GM18502 (cell line): ENCODE measurements at regions not wholly inside any gene's neighbourhood (a gene's known extent, or its start where the extent isn't known, plus 50 kb on each side); places are given as distances from the start of the nearest gene placed in this dataset.
"Not testable (repeated sequence)": the region's sequence is repeated elsewhere in the genome, so short reads cannot be mapped to it uniquely, and the experiment has no call there.

Experiments used
- ATAC-seq: cut with Tn5 transposase; IDR thresholded peaks from one replicate; pipeline ENCODE4 v1.9.1; 2021; ENCODE audit warnings: mild to moderate bottlenecking; ENCODE audit not compliant: unreplicated experiment, poor library complexity

DNA sequence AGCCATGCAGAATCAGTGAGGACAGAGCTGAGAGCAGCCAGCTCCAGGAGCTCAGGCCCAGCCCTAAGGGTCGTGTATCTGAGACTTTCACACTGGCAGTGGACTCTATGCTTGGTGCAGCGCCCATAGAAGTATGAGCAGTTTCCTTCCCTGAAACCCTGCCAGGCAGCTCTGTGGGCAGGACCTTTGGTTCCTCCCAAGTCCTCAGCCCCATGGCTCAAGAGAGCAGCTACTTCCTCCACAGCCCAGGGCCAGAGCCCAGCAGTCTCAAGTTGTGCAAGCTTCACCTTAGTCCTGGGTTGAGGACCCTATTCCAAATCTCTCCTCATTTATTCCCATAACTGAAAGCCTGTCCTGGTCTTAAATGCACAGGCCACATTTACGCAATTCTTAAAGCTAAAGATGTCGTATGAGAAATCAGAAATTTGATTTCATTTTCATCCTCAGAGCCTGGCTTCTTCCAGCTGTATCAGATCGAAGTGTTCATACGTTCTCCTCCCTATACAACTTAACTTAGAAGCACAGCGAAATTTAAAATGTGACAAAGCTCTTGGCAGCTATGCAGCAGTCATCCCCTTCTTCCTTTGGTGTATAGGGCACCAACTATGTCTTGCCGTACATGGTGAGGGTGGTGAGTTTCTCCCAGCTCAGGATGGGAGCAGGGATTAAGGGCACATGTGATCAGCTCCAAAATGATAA is 1337.1 kb downstream of the RPIA start:
- ATAC-seq = not testable (repeated sequence)

DNA sequence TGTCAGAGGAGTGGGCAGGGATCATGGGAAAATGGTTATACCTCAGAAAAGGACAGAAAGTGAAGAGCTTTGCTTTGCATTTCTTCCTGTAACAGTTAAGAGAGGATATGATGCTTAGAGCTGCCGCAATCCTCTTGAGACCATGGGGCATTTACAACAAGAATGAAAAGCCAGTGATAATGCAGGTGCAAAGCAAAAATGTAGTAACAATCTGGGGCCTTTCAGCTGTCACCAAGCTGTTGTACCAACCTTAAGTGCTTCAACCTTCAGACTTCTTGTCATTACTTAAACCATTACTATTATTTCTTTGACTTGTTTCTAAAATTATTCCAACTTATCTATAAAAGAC is 1337.6 kb downstream of the RPIA start:
- not testable (repeated sequence) for ATAC-seq

DNA sequence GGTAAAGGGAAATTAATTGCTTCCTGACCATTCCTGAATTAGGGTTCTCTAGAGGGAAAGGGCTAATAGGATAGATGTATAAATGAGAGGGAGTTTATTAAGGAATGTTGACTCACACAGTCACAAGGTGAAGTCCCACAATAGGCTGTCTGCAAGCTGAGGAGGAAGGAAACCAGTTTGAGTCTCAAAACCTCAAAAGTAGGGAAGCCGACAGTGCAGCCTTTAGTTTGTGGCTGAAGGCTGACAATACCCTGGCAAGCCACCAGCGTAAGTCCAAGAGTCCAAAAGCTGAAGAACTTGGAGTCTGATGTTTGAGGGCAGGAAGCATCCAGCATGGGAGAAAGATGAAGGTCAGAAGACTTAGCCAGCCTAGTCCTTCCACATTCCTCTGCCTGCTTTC is 1340.8 kb downstream of the RPIA start:
- not testable (repeated sequence) for ATAC-seq

DNA sequence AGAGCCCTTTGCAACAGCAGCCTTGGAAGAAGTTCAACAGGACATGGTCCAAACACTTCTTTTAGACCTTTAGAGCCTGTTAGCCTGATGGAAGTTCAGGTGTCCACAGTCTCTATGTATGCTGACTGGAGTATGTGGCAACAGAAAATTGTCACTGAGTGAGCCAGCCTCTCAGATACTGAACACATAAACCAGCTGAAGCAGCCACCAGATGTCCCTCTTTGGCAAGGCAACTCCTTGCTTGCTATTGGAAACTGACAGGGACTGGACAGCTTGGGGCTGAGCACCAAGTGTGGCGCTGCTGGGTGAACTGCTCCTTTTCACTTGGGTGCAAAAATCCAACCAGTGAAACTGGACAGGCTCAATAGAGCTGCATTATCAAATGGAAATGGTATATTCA is 1344.9 kb downstream of the RPIA start:
- not testable (repeated sequence) for ATAC-seq

DNA sequence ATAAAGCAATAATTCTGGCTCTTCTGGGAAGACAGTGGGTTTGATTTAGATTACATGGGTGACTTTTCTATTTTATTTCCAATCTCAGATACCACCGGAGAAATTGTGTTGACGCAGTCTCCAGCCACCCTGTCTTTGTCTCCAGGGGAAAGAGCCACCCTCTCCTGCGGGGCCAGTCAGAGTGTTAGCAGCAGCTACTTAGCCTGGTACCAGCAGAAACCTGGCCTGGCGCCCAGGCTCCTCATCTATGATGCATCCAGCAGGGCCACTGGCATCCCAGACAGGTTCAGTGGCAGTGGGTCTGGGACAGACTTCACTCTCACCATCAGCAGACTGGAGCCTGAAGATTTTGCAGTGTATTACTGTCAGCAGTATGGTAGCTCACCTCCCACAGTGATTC is 1347.6 kb downstream of the RPIA start:
- not testable (repeated sequence) for ATAC-seq

DNA sequence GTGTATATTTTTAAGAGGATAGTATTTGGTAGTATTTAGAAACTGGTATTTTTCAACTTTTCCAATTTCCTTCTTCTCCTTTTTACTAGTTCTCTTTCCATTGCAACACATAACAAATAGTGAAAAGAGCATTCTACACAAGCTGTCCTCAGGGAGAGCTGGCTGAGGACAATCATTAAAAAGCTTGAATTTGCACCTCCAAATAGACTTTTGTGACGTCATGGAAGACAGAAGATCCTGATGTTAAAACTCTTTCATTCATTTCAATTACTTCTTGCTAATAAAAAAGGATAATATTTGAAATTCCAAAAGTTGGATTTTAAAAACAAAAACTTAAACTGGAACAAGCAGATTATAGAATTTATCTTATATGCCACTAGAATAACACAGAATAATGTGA is 1356.3 kb downstream of the RPIA start:
- not testable (repeated sequence) for ATAC-seq

DNA sequence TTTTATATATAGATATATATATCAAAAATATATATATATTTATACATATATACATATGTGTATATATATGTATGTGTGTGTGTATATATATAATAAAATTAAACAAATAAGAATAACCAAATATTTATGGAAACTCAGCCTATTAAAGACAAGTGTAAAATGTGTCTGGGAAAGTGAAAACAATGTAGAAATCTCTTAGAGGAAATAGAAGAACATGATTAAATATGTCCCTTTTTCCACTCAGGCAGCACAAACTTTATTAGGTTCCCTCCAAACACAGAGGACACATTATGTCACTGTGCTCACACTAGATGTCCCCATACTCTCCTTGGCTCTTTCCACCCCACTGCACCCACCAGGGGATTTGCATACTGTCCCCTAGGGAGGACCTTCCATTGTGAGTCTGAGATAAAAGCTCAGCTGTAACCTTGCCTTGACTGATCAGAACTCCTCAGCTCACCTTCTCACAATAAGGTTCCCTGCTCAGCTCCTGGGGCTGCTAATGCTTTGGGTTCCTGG is 1360.7 kb downstream of the RPIA start:
- ATAC-seq = not testable (repeated sequence)

DNA sequence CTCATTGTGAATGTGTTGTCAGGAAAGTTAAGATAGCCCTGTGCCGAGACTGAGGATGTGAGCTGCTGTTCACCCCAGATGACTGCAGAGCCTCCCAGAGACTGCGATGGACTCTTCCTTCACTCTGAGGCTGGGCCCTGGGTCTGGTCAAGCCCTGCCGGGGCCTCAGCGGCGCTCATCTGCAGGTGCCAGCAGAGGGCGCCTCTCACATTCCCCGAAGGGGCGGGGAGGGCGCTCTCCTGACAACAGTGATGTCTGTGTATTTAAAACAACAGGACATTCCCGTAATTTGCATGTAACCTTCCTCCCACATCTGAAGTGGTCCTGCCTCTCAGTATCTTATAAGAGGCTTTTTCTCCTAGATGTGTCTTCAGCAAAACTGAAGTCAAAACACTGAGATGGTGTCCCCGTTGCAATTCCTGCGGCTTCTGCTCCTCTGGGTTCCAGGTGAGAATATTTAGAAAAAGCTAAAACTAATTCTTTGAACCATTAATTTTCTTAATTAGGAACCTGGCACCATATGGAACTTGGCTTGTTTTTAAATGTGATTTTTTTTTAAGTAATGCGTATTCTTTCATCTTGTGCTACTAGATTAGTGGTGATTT is 1377.9 kb downstream of the RPIA start:
- peak; percentile 76 for ATAC-seq

DNA sequence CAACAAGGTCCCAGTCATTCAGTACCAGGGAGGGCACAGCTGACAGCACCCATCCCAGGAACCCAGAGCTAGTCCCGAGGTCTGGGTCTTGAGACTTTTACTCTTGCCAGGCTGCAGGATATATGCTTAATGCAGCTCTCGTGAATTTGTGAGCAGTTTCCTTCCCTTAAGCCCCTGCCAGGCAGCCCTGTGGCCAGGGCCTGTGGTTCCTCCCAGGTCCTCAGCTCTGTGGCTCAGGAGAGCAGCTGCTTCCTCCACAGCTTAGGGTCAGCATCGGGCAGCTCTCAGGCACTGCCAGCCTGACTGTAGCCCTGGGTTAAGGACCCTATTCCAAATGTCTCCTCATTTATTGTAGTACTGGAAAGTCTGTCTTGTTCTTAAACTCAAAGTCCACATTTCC is 1384.8 kb downstream of the RPIA start:
- no peak for ATAC-seq

DNA sequence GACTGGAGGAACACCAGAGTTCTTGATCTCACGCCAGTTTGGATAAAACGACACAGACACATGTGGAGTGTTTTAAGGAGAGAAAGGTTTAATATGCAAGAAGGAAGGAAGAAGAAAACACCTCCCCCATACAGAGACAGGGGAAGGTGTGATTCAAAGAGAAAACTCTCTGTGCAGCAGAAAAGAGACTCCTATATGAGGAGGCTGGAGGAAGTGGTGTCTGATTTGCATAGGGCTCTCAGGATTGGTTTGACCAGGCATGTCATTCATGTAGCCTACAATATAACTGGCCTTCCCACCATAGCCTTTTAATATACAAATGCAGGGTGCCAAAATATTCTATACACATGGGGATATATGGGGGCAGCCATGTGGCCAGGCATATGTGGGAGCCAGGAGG is 1386.5 kb downstream of the RPIA start:
- no peak for ATAC-seq

DNA sequence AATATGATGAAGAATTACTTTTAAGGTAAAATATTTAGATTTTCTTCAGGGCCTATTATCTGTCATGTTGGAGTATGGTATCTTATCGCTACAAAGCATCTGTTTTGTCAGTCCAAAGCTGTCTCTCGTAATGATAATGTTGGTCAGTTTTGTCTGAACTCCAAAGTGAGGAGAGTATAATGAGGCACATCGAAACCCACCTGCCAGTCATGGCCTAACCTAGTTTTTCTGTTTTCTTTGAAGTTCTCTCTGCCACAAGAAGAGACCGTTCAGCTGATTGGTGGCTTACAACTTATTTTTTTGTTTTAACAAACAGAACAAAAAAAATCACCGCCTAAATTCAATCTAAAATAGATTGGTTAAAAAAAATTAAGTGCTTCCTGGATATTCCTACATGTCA is 1387.9 kb downstream of the RPIA start:
- ATAC-seq = no peak

DNA sequence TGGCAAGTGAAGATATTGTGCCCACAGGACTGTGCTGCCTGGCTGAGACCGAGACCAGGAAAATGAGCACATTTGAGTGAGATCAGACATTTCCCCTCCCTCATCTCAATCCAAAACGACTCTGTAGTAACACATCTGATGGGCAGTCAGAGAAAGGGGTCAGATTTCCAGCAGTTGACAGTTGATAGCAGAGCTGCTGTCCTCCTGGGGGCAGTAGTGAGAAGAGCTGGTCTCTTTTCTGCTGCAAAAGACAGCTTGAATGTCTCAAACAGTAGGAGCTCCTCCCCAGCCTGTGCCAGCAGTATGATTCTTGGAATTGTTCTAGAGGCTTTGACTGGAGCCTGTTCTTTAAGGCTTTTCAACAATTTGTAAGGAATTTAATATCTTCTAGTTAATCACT is 1396.3 kb downstream of the RPIA start:
- not testable (repeated sequence) for ATAC-seq

DNA sequence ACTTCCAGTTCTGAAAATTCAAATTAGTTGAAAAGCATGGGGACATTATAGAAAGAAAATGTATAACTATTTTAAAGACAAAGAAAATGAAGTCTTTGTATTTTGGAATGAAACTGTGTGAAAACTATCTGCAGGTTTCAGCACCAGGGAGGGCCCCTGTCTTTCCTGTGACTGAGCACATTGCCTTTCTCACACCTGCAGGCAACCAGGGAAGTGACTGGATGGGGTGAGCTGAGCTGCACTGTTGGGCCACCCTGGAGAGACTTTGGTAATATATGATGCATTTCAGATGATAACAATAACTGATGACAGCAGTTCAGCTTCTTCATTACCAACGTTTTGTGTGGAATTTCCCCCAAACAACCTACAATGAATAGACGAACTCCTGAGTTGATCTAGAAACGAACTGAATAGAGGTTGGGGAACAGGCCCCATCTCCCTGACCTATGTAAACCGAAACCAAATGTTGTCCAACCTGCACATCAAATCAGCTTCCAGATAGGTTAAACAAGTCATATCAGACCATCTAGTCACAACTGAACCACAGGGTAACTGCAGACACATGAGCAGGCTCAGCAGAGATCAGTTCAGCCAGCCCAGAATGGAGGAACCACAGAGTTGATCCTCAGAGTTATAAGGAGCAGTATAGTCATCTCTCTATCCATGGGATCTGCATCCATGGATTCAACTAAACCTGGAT is 1402.2 kb downstream of the RPIA start:
- ATAC-seq = peak; percentile 60

GRCh38 chr2:90097617-90098016 is 1406.1 kb downstream of the RPIA start:
- ATAC-seq = not testable (repeated sequence)

GRCh38 chr2:90105142-90105541 is 1413.7 kb downstream of the RPIA start:
- not testable (repeated sequence) for ATAC-seq

GRCh38 chr2:90123409-90123808 is 1431.9 kb downstream of the RPIA start:
- not testable (repeated sequence) for ATAC-seq

- not testable (repeated sequence) for ATAC-seq
Measured at GRCh38 chr2:90139046-90139445, 1447.6 kb downstream of the RPIA start.

DNA sequence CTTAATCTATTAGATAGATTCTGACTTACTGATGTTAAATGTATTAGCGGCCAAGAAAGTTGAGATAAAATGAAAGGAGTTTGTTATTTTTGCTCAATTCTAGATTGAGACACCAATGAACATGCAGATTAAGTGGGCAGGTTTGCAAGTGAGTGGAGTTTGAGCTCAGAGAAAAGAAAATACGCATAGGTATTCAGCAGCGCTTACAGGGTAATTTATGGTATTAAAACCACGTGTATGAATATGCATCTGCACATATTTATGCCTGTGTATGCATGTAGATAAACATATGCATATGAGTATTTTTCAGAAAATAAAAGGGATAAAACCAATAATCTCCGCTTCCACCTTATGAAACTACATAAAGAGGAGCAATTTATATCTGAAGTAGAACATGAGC is 1450.1 kb downstream of the RPIA start:
- not testable (repeated sequence) for ATAC-seq

DNA sequence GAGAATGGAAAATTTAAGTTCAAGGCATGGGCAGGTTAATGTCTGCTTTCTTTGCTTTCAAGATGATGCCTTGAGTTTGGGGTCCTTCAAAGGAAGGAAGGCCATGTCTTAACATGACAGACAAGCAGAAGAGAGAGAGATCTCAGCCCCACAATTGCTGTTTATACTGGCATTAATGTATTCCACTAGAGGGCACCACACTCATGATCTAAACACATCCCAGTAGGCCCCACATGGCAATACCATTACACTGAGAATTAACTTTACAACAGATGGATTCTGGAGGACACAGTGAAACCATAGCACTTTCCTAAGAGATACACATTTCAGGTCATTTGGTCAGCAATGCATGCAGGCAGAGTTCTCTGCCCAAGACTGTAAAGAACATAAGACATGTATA is 1460.3 kb downstream of the RPIA start:
- ATAC-seq = not testable (repeated sequence)

DNA sequence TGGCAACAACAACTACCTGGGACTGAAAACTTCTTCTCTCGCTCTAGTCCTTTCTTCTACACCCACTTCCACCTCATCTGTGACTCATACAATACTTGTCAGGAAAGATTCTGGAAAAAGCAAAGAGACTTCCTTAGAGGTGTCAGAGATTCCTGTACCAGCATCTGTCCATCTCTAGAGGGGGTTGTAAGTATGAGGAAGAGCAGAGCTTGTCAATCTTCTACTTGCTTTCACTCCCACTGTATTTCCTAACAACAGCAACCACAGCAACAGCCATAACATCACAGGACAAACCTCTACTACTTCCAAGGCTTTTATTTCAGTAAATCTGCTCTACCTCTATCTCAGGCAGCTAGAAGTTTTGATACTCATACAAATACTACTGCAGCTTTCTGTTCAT is 1479.5 kb downstream of the RPIA start:
- ATAC-seq = not testable (repeated sequence)

- ATAC-seq = not testable (repeated sequence)
Measured at GRCh38 chr2:90173081-90173480, 1481.6 kb downstream of the RPIA start.
